WTC11 (cell line): ENCODE measurements at regions not wholly inside any gene's neighbourhood (a gene's known extent, or its start where the extent isn't known, plus 50 kb on each side); places are given as distances from the start of the nearest gene placed in this dataset.

Experiments used
- CREM ChIP-seq: sonication (generic); formaldehyde crosslinking; IDR thresholded peaks from 2 replicates; pipeline ENCODE4 v1.8.1; 2022; ENCODE audit warnings: mild to moderate bottlenecking, missing genetic modification reagents, moderate library complexity
- CTCF ChIP-seq: fragments of 200-600 bp; IDR thresholded peaks from 2 replicates; pipeline ENCODE4 v1.8.0; 2022; ENCODE audit warnings: antibody characterized with exemption
- E2F4 ChIP-seq: sonication (generic); formaldehyde crosslinking; IDR thresholded peaks from 2 replicates; pipeline ENCODE4 v1.8.1; 2022; ENCODE audit warnings: low read depth, mild to moderate bottlenecking, moderate library complexity, missing genetic modification reagents, borderline replicate concordance
- ESRRA ChIP-seq: sonication (generic); formaldehyde crosslinking; IDR thresholded peaks from 2 replicates; pipeline ENCODE4 v1.8.1; 2022; ENCODE audit warnings: mild to moderate bottlenecking, missing genetic modification reagents, borderline replicate concordance
- ETV6 ChIP-seq: sonication (generic); formaldehyde crosslinking; IDR thresholded peaks from 2 replicates; pipeline ENCODE4 v1.8.1; 2022; ENCODE audit warnings: mild to moderate bottlenecking, missing genetic modification reagents
- NR1H2 ChIP-seq: sonication (generic); formaldehyde crosslinking; IDR thresholded peaks from 2 replicates; pipeline ENCODE4 v1.9.0; 2021; ENCODE audit warnings: mild to moderate bottlenecking, moderate library complexity, missing genetic modification reagents
- USF2 ChIP-seq: sonication (generic); formaldehyde crosslinking; IDR thresholded peaks from 2 replicates; pipeline ENCODE4 v1.8.1; 2023; ENCODE audit warnings: mild to moderate bottlenecking, missing genetic modification reagents, moderate library complexity
- ZSCAN18 ChIP-seq: fragments of 250-450 bp; sonication (Bioruptor Pico); IDR thresholded peaks from 2 replicates; pipeline ENCODE4 v2.1.2; 2022; ENCODE audit warnings: mild to moderate bottlenecking, moderate library complexity

- TF ChIP-seq CTCF: no peak
- no peak for TF ChIP-seq ZSCAN18
- no peak for TF ChIP-seq ESRRA (CRISPR knock-in tag)
- TF ChIP-seq CREM: no peak
- TF ChIP-seq USF2: no peak
- TF ChIP-seq ETV6 (CRISPR knock-in tag): no peak
- no peak for TF ChIP-seq E2F4
- no peak for TF ChIP-seq NR1H2
Measured at GRCh38 chr2:16224298-16225045, 284.1 kb downstream of the MYCN start.
